GM21825 (cell line): ENCODE measurements at regions not wholly inside any gene's neighbourhood (a gene's known extent, or its start where the extent isn't known, plus 50 kb on each side); places are given as distances from the start of the nearest gene placed in this dataset.

Source experiments
- ATAC-seq: cut with Tn5 transposase; IDR thresholded peaks from one replicate; pipeline ENCODE4 v1.9.1; 2021; ENCODE audit warnings: mild to moderate bottlenecking, moderate library complexity; ENCODE audit not compliant: unreplicated experiment

GRCh38 chrX:45788941-45789348 is 588.3 kb upstream of the DIPK2B start:
- no peak for ATAC-seq

- no peak for ATAC-seq
These were observed 587.6 kb upstream of the DIPK2B start for GRCh38 chrX:45788315-45788714.

GRCh38 chrX:45784590-45784989 is 583.9 kb upstream of the DIPK2B start:
- no peak for ATAC-seq

GRCh38 chrX:45783002-45783401 is 582.3 kb upstream of the DIPK2B start:
- ATAC-seq: no peak

GRCh38 chrX:45781901-45782553 is 581.4 kb upstream of the DIPK2B start:
- ATAC-seq: no peak

GRCh38 chrX:45778616-45779015 is 577.9 kb upstream of the DIPK2B start:
- no peak for ATAC-seq

GRCh38 chrX:45777366-45777765 is 576.7 kb upstream of the DIPK2B start:
- ATAC-seq: no peak

- no peak for ATAC-seq
These were observed 574.8 kb upstream of the DIPK2B start for GRCh38 chrX:45775468-45775867.

- ATAC-seq: no peak
These were observed 574.3 kb upstream of the DIPK2B start for GRCh38 chrX:45774961-45775360.

- no peak for ATAC-seq
These were observed 572.9 kb upstream of the DIPK2B start for GRCh38 chrX:45773572-45773971.

GRCh38 chrX:45771560-45772340 is 571.1 kb upstream of the DIPK2B start:
- no peak for ATAC-seq

GRCh38 chrX:45771114-45771513 is 570.4 kb upstream of the DIPK2B start:
- ATAC-seq: no peak

GRCh38 chrX:45769761-45770582 is 569.3 kb upstream of the DIPK2B start:
- peak; percentile 80 for ATAC-seq

- ATAC-seq: no peak
These were observed 568.1 kb upstream of the DIPK2B start for GRCh38 chrX:45768666-45769236.

GRCh38 chrX:45766981-45767501 is 566.4 kb upstream of the DIPK2B start:
- ATAC-seq: no peak

GRCh38 chrX:45765767-45766166 is 565.1 kb upstream of the DIPK2B start:
- no peak for ATAC-seq

GRCh38 chrX:45765281-45765680 is 564.6 kb upstream of the DIPK2B start:
- no peak for ATAC-seq

- ATAC-seq: no peak
These were observed 562.3 kb upstream of the DIPK2B start for GRCh38 chrX:45762699-45763647.

GRCh38 chrX:45761920-45762319 is 561.2 kb upstream of the DIPK2B start:
- no peak for ATAC-seq

- no peak for ATAC-seq
These were observed 559.6 kb upstream of the DIPK2B start for GRCh38 chrX:45760187-45760742.
